ENCODE measurements at regions not wholly inside any gene's neighbourhood (a gene's known extent, or its start where the extent isn't known, plus 50 kb on each side); places are given as distances from the start of the nearest gene placed in this dataset.

DNA sequence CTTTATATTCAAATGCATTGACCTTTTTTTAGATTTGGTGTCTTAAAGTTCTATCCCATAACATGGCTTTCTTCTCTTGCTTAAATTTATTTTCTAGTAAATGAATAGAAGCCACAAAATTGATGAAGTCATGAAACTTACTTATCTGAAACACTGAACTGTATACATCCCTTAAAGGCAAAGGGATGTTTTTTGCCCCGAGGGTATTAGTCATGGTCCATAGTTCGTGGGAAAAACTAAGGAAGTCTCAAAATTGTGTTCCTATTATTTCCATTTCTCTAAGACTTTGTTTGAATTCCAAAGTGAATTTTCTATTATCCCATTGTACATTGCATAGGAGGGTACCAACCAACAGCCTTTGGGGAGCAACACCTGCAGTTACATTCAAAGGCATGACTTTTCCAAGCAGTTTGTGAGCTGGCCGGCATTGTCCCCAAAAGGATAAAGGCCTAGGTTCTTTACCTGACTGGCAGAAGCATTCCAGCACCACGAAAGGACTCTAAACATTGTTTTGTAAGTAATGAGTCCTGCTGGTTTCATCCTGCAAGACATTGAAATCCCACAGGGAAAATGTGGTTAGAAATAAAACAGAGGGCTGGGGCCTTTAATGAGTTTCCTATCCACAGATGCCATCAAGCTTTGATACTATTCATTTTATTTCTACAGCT, 473.5 kb downstream of the PRKD1 start:
- TF ChIP-seq POLR2AphosphoS5 (IDR thresholded peaks at IDR 0.05), result no peak
- TF ChIP-seq CTCF (IDR thresholded peaks at IDR 0.05), result no peak
- no peak for TF ChIP-seq POLR2A (IDR thresholded peaks at IDR 0.05)

All from suprapubic skin (tissue), 4 donors.